PC-3 (cell line): ENCODE measurements at regions not wholly inside any gene's neighbourhood (a gene's known extent, or its start where the extent isn't known, plus 50 kb on each side); places are given as distances from the start of the nearest gene placed in this dataset.

Source experiments
- ATAC-seq: fragments of 200-7000 bp; cut with Tn5 transposase; 2 replicates; pipeline ENCODE4 v1.9.1; 2020; ENCODE audit warnings: mild to moderate bottlenecking, moderate library complexity
- BruUV-seq: library from RNA; stranded (reverse); fragments of 400-500 nt; replicated peaks from 2 replicates; lab custom pipeline; 2021; lab: Mats Ljungman, UMichigan
- CTCF ChIA-PET: fragments of 300-600 bp; sonication (Branson Sonifier 250); formaldehyde crosslinking; loops from one replicate; lab custom pipeline; 2022; ENCODE audit warnings: antibody characterized with exemption; lab: Charles Lee
- POLR2A ChIA-PET: fragments of 300-600 bp; sonication (Branson Sonifier 250); formaldehyde crosslinking; loops from one replicate; lab custom pipeline; 2022; ENCODE audit warnings: antibody characterized with exemption; ENCODE audit not compliant: unreplicated experiment; lab: Charles Lee
- DNase-seq: peaks from one replicate; pipeline ENCODE4 v3.0.0-alpha.2; 2015
- H2AFZ ChIP-seq: fragments of 300-600 bp; sonication (generic); 2 replicates; pipeline ENCODE4 v1.6.0; 2016; ENCODE audit warnings: antibody characterized with exemption, low read length
- H3F3A ChIP-seq: fragments of 300-600 bp; sonication (generic); one replicate; pipeline ENCODE4 v1.6.0; 2017; ENCODE audit warnings: antibody characterized with exemption, low read length, control low read depth, mild to moderate bottlenecking; ENCODE audit not compliant: unreplicated experiment
- H3K27ac ChIP-seq: fragments of 300-600 bp; sonication (generic); 2 replicates; pipeline ENCODE4 v1.5.1; 2016; ENCODE audit warnings: mild to moderate bottlenecking, low read length
- H3K27me3 ChIP-seq: fragments of 300-600 bp; sonication (generic); 2 replicates; pipeline ENCODE4 v1.6.1; 2016; ENCODE audit warnings: low read length, mixed read lengths
- H3K36me3 ChIP-seq: fragments of 300-600 bp; sonication (generic); 2 replicates; pipeline ENCODE4 v1.6.1; 2016; ENCODE audit warnings: low read depth, mixed run types, low read length, mixed read lengths
- H3K4me1 ChIP-seq: fragments of 300-600 bp; sonication (generic); 2 replicates; pipeline ENCODE4 v1.5.1; 2016; ENCODE audit warnings: low read length; ENCODE audit not compliant: insufficient read depth
- H3K4me2 ChIP-seq: fragments of 300-600 bp; sonication (generic); 2 replicates; pipeline ENCODE4 v1.6.0; 2016; ENCODE audit warnings: low read length
- H3K4me3 ChIP-seq: fragments of 300-600 bp; sonication (generic); 2 replicates; pipeline ENCODE4 v1.5.1; 2016; ENCODE audit warnings: mild to moderate bottlenecking, low read length, mixed read lengths
- H3K79me2 ChIP-seq: fragments of 300-600 bp; sonication (generic); 2 replicates; pipeline ENCODE4 v1.6.1; 2017; ENCODE audit warnings: low read length, mixed read lengths
- H3K9ac ChIP-seq: fragments of 300-600 bp; sonication (generic); 2 replicates; pipeline ENCODE4 v1.6.0; 2016; ENCODE audit warnings: mild to moderate bottlenecking, low read length
- H3K9me2 ChIP-seq: fragments of 300-600 bp; sonication (generic); replicated peaks from 2 replicates; pipeline ENCODE4 v1.6.1; 2016; ENCODE audit warnings: mixed run types, low read length, mixed read lengths
- H3K9me3 ChIP-seq: fragments of 300-600 bp; sonication (generic); 2 replicates; pipeline ENCODE4 v1.6.1; 2016; ENCODE audit warnings: low read length, mixed read lengths
- H4K20me1 ChIP-seq: fragments of 300-600 bp; sonication (generic); 2 replicates; pipeline ENCODE4 v1.6.1; 2016; ENCODE audit warnings: low read length, mixed read lengths
- CTCF ChIP-seq: fragments of 300-600 bp; sonication (generic); conservative IDR thresholded peaks from 2 replicates; pipeline ENCODE4 v1.5.1; 2017; ENCODE audit warnings: antibody characterized with exemption, low read depth, mild to moderate bottlenecking, low read length
- EZH2 ChIP-seq: fragments of 300-600 bp; sonication (generic); IDR thresholded peaks from one replicate; pipeline ENCODE4 v1.6.1; 2017; ENCODE audit warnings: antibody characterized with exemption, mild to moderate bottlenecking, low read length; ENCODE audit not compliant: unreplicated experiment
- EZH2phosphoT487 ChIP-seq: fragments of 300-600 bp; sonication (generic); IDR thresholded peaks from 2 replicates; pipeline ENCODE4 v1.6.1; 2018; ENCODE audit warnings: mild to moderate bottlenecking, antibody characterized with exemption, low read length, borderline replicate concordance
- intact Hi-C: fragments of 100-400 bp; cut with micrococcal nuclease; formaldehyde crosslinking; loops from 2 replicates; pipeline ENCODE4 v1.9.0; 2023

- ChIA-PET CTCF (no interaction called here), POLR2A (no interaction called here)
- no TSS peak for BruUV-seq
- H3F3A ChIP-seq: no peaks in the 10 kb centered on the region
- ATAC-seq (no peak), DNase-seq (no peak)
- TF ChIP-seq EZH2 (no peak), EZH2phosphoT487 (no peak), CTCF (no peak)
- H3K4me2 ChIP-seq: no peak overlapping the region
- no peaks in the 10 kb centered on the region for H3K4me1 ChIP-seq
- H3K27ac ChIP-seq: no peak overlapping the region
- H3K9me2 ChIP-seq: no peaks in the 10 kb centered on the region
- peaks cover 55% of the 10 kb centered on the region for H3K27me3 ChIP-seq
- no peaks in the 10 kb centered on the region for H3K9me3 ChIP-seq
- no peaks in the 10 kb centered on the region for H3K36me3 ChIP-seq
- no peak overlapping the region for H3K4me3 ChIP-seq
- no peak overlapping the region for H3K9ac ChIP-seq
- intact Hi-C loops: no loop called here
- no peak overlapping the region for H2AFZ ChIP-seq
- no peaks in the 10 kb centered on the region for H4K20me1 ChIP-seq
- H3K79me2 ChIP-seq: no peaks in the 10 kb centered on the region
These were observed 594.1 kb downstream of the PTPRU start for GRCh38 chr1:29830383-29830782.

GRCh38 chr1:29829448-29830344, 593.4 kb downstream of the PTPRU start:
- Histone ChIP-seq H3K4me3 (no peak overlapping the region), H3K27me3 (peaks cover 55% of the 10 kb centered on the region), H3K79me2 (no peaks in the 10 kb centered on the region), H2AFZ (no peak overlapping the region), H3K4me2 (no peak overlapping the region), H3K9ac (no peak overlapping the region), H3K4me1 (no peaks in the 10 kb centered on the region), H3K9me3 (no peaks in the 10 kb centered on the region), H3K9me2 (no peaks in the 10 kb centered on the region), H4K20me1 (no peaks in the 10 kb centered on the region), H3K27ac (no peak overlapping the region), H3F3A (no peaks in the 10 kb centered on the region), H3K36me3 (no peaks in the 10 kb centered on the region)
- intact Hi-C loops: no loop called here
- DNase-seq (no peak), ATAC-seq (no peak)
- POLR2A ChIA-PET: no interaction called here
- CTCF ChIA-PET: no interaction called here
- no TSS peak for BruUV-seq
- TF ChIP-seq EZH2: no peak

GRCh38 chr1:29828526-29829447, 592.5 kb downstream of the PTPRU start:
- no peaks in the 10 kb centered on the region for H3K79me2 ChIP-seq
- H3K36me3 ChIP-seq: no peaks in the 10 kb centered on the region
- BruUV-seq: no TSS peak
- H3F3A ChIP-seq: no peaks in the 10 kb centered on the region
- ATAC-seq: no peak
- no peak overlapping the region for H3K27ac ChIP-seq
- no peak overlapping the region for H2AFZ ChIP-seq
- no peaks in the 10 kb centered on the region for H4K20me1 ChIP-seq
- no peak overlapping the region for H3K4me2 ChIP-seq
- TF ChIP-seq EZH2phosphoT487: no peak
- TF ChIP-seq EZH2: no peak
- TF ChIP-seq CTCF: no peak
- no peak overlapping the region for H3K9ac ChIP-seq
- no peaks in the 10 kb centered on the region for H3K9me2 ChIP-seq
- ChIA-PET POLR2A (no interaction called here), CTCF (no interaction called here)
- no peaks in the 10 kb centered on the region for H3K9me3 ChIP-seq
- intact Hi-C loops: no loop called here
- peaks cover 58% of the 10 kb centered on the region for H3K27me3 ChIP-seq
- no peaks in the 10 kb centered on the region for H3K4me1 ChIP-seq
- DNase-seq: no peak
- no peak overlapping the region for H3K4me3 ChIP-seq
